GM12878 (cell line): ENCODE measurements at regions not wholly inside any gene's neighbourhood (a gene's known extent, or its start where the extent isn't known, plus 50 kb on each side); places are given as distances from the start of the nearest gene placed in this dataset.

Source experiments
- CBFB ChIP-seq: IDR thresholded peaks from 2 replicates; pipeline ENCODE4 v1.6.1; 2016; ENCODE audit warnings: antibody characterized with exemption, low read depth
- CHD1 ChIP-seq: IDR thresholded peaks from 2 replicates; pipeline ENCODE4 v1.6.1; 2012; ENCODE audit warnings: low read depth, low read length, improper control_type of control experiment
- CUX1 ChIP-seq: IDR thresholded peaks from 2 replicates; pipeline ENCODE4 v1.6.1; 2012; ENCODE audit warnings: improper control_type of control experiment, low read depth, low read length; ENCODE audit not compliant: insufficient replicate concordance
- ETV6 ChIP-seq, 2 experiments: fragments of 450-650 bp in 1 of 2; IDR thresholded peaks in 1 of 2; conservative IDR thresholded peaks in 1 of 2; 2 replicates each; pipeline ENCODE4 v1.6.1; 2014; ENCODE audit warnings: antibody characterized with exemption in 1 of 2, borderline replicate concordance in 1 of 2, low read depth in 1 of 2, mild to moderate bottlenecking in 1 of 2, moderate library complexity in 1 of 2
- EZH2 ChIP-seq: IDR thresholded peaks from 2 replicates; pipeline ENCODE4 v1.6.1; 2012; ENCODE audit warnings: low read depth, mild to moderate bottlenecking, control low read depth, inconsistent platforms, low read length, borderline replicate concordance; ENCODE audit not compliant: control insufficient read depth
- MYB ChIP-seq: fragments of 150-350 bp; IDR thresholded peaks from 2 replicates; pipeline ENCODE4 v1.6.1; 2014; ENCODE audit warnings: mild to moderate bottlenecking, low read depth, low read length, borderline replicate concordance
- MYC ChIP-seq: IDR thresholded peaks from 2 replicates; pipeline ENCODE4 v1.6.1; 2011; ENCODE audit warnings: mild to moderate bottlenecking, low read length, moderate library complexity, inconsistent platforms; ENCODE audit not compliant: insufficient read depth, insufficient replicate concordance, insufficient read length, severe bottlenecking
- POLR2A ChIP-seq: IDR thresholded peaks from 2 replicates; pipeline ENCODE4 v1.6.1; 2011; ENCODE audit warnings: low read depth, mild to moderate bottlenecking, low read length
- POLR2AphosphoS5 ChIP-seq: IDR thresholded peaks from 2 replicates; pipeline ENCODE4 v1.6.1; 2011; ENCODE audit warnings: mild to moderate bottlenecking, low read length, inconsistent platforms
- RAD21 ChIP-seq: IDR thresholded peaks from 2 replicates; pipeline ENCODE4 v1.6.1; 2011; ENCODE audit warnings: mild to moderate bottlenecking, low read depth, low read length, moderate library complexity; ENCODE audit not compliant: insufficient read depth
- SRF ChIP-seq, 2 experiments: IDR thresholded peaks; 2 replicates each; pipeline ENCODE4 v1.6.1; 2011; ENCODE audit warnings: low read depth in 2 of 2, low read length in 2 of 2, mild to moderate bottlenecking in 1 of 2, moderate library complexity in 1 of 2
- TF ChIP-seq, protein P1 (sequence below), 3 experiments: IDR thresholded peaks in 2 of 3; conservative IDR thresholded peaks in 1 of 3; 2 replicates each; pipeline ENCODE4 v1.5.1; 2011; ENCODE audit warnings: low read depth in 3 of 3, low read length in 3 of 3, mild to moderate bottlenecking in 3 of 3, control low read depth in 2 of 3, moderate library complexity in 2 of 3, inconsistent platforms in 1 of 3, mixed read lengths in 1 of 3; ENCODE audit not compliant: control insufficient read depth in 2 of 3, insufficient read depth in 1 of 3; ENCODE audit errors: extremely low read depth in 1 of 3
- TF ChIP-seq, protein P2 (sequence below): fragments of 450-650 bp; formaldehyde crosslinking; IDR thresholded peaks from 2 replicates; pipeline ENCODE4 v1.4.0; 2022; ENCODE audit warnings: mild to moderate bottlenecking, moderate library complexity
- TF ChIP-seq, protein P3 (sequence below): IDR thresholded peaks from 2 replicates; pipeline ENCODE4 v1.6.1; 2011; ENCODE audit warnings: low read depth, mild to moderate bottlenecking, low read length, moderate library complexity, borderline replicate concordance; ENCODE audit errors: extremely low read depth

- no peak for TF ChIP-seq POLR2AphosphoS5
- TF ChIP-seq CHD1, result no peak
- no peak for TF ChIP-seq RAD21
- TF ChIP-seq, protein P1, sequence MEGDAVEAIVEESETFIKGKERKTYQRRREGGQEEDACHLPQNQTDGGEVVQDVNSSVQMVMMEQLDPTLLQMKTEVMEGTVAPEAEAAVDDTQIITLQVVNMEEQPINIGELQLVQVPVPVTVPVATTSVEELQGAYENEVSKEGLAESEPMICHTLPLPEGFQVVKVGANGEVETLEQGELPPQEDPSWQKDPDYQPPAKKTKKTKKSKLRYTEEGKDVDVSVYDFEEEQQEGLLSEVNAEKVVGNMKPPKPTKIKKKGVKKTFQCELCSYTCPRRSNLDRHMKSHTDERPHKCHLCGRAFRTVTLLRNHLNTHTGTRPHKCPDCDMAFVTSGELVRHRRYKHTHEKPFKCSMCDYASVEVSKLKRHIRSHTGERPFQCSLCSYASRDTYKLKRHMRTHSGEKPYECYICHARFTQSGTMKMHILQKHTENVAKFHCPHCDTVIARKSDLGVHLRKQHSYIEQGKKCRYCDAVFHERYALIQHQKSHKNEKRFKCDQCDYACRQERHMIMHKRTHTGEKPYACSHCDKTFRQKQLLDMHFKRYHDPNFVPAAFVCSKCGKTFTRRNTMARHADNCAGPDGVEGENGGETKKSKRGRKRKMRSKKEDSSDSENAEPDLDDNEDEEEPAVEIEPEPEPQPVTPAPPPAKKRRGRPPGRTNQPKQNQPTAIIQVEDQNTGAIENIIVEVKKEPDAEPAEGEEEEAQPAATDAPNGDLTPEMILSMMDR (IDR thresholded peaks at IDR 0.05 in 2 of 3, conservative IDR thresholded peaks at IDR 0.05 in 1 of 3; ENCODE audit: control insufficient read depth in 2 of 3, extremely low read depth in 1 of 3, insufficient read depth in 1 of 3, low read depth in 3 of 3, low read length in 3 of 3), result no peak
- no peak for TF ChIP-seq POLR2A
- TF ChIP-seq SRF (IDR thresholded peaks at IDR 0.05; ENCODE audit: low read depth in 2 of 2, low read length in 2 of 2), result no peak
- TF ChIP-seq CBFB, result no peak
- no peak for TF ChIP-seq MYB
- no peak for TF ChIP-seq EZH2
- TF ChIP-seq, protein P2, sequence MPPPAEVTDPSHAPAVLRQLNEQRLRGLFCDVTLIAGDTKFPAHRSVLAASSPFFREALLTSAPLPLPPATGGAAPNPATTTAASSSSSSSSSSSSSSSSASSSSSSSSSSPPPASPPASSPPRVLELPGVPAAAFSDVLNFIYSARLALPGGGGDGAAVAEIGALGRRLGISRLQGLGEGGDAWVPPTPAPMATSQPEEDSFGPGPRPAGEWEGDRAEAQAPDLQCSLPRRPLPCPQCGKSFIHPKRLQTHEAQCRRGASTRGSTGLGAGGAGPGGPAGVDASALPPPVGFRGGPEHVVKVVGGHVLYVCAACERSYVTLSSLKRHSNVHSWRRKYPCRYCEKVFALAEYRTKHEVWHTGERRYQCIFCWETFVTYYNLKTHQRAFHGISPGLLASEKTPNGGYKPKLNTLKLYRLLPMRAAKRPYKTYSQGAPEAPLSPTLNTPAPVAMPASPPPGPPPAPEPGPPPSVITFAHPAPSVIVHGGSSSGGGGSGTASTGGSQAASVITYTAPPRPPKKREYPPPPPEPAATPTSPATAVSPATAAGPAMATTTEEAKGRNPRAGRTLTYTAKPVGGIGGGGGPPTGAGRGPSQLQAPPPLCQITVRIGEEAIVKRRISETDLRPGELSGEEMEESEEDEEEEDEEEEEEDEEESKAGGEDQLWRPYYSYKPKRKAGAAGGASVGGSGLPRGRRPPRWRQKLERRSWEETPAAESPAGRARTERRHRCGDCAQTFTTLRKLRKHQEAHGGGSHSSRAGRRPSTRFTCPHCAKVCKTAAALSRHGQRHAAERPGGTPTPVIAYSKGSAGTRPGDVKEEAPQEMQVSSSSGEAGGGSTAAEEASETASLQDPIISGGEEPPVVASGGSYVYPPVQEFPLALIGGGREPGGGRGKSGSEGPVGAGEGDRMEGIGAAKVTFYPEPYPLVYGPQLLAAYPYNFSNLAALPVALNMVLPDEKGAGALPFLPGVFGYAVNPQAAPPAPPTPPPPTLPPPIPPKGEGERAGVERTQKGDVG (CRISPR knock-in tag), result no peak
- no peak for TF ChIP-seq ETV6 (conservative IDR thresholded peaks at IDR 0.05 in 1 of 2, IDR thresholded peaks at IDR 0.05 in 1 of 2; ENCODE audit: borderline replicate concordance in 1 of 2, low read depth in 1 of 2)
- TF ChIP-seq, protein P3, sequence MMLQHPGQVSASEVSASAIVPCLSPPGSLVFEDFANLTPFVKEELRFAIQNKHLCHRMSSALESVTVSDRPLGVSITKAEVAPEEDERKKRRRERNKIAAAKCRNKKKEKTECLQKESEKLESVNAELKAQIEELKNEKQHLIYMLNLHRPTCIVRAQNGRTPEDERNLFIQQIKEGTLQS, result no peak
- no peak for TF ChIP-seq CUX1
- TF ChIP-seq MYC, result no peak
Measured at GRCh38 chr13:100838387-100838786, 163.8 kb upstream of the TMTC4 start.
